ENCODE measurements at regions not wholly inside any gene's neighbourhood (a gene's known extent, or its start where the extent isn't known, plus 50 kb on each side); places are given as distances from the start of the nearest gene placed in this dataset.

DNA sequence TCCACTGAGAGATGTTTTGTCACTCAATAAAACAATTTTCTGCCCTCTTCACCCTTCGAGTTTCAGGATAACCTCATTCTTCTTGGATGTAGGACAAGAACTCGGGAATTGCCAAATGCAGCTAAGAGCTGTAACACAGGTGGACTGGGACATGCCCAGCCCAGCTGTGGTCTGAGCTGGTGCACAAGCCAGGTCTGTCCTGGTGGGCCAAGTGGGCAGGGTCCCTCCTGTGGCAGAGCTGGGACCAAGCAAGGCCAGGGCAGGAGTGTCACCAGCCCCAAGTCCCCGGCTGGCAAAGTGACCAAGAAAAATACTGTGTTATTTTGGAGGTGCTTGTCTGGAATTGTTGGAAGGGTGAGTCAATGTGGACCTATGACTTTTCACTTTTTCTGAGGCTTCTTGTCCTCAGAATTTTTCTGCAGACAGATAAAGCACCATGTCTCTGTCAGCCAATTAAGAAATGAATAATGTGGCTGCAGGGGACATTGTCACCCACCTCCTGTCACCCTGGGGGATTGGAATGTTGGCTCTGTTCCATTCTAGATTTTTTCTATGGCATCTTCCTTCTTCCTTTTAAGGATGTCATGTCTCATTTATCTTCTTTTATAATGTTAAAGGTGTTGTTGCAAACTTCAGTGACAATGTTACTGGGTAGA, 645.2 kb upstream of the EPHA6 start:
- intact Hi-C loops (cut with DNase I), result no loop called here
- DNase-seq (ENCODE audit: low spot score), result no peak

- DNase-seq (ENCODE audit: low spot score), result no peak
- intact Hi-C loops (cut with DNase I), result no loop called here
Observed at GRCh38 chr3:96172917-96173316, 641.5 kb upstream of the EPHA6 start.

- intact Hi-C loops (cut with DNase I), result no loop called here
- no peak for DNase-seq (ENCODE audit: low spot score)
Observed at GRCh38 chr3:96175500-96175899, 638.9 kb upstream of the EPHA6 start.

DNA sequence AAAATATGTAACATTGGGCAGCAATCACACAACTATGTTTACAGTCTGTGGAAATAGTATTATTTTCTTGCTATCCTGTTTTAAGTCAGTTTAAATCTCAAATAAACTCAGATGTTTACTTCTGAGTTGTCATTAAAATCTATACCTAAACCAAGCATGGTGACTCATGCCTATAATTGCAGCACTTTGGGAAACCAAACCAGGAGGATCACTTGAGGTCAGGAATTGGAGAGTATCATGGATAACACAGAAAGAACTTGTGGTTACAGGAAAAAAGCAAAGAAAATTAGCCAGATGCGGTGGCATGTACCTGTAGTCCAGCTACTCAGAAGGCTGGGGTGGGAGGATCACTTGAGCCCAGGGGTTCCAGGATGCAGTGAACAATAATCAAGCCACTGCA, 631.6 kb upstream of the EPHA6 start:
- DNase-seq (ENCODE audit: low spot score), result no peak
- intact Hi-C loops (cut with DNase I), result no loop called here

- no peak for DNase-seq (ENCODE audit: low spot score)
- intact Hi-C loops (cut with DNase I), result no loop called here
Observed at GRCh38 chr3:96183871-96184270, 630.5 kb upstream of the EPHA6 start.

GRCh38 chr3:96190024-96190616, 624.3 kb upstream of the EPHA6 start:
- intact Hi-C loops (cut with DNase I), result no loop called here
- DNase-seq (ENCODE audit: low spot score), result no peak

- intact Hi-C loops (cut with DNase I), result no loop called here
- DNase-seq (ENCODE audit: low spot score), result no peak
Observed at GRCh38 chr3:96192966-96193550, 621.3 kb upstream of the EPHA6 start.

- no peak for DNase-seq (ENCODE audit: low spot score)
- intact Hi-C loops (cut with DNase I), result no loop called here
Observed at GRCh38 chr3:96200897-96201296, 613.5 kb upstream of the EPHA6 start.

DNA sequence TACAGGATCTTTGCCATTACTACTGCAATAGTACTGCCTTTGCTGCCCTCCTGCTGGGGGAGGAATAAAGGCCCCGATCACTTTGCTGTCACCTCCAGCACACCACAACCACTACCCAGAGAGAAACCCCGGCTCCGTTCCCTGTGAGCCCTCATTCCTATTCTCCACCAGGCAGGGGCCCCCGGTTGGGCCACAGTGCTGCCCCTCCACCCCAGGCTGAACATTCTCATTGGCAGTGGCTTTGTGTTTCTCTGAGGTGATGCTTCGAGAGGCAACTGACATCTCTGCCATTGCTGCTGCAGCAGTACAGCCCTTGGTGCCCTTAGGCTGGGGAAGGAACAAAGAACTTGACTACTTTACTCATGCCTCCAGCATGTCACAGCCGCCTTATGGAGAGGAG, 612.9 kb upstream of the EPHA6 start:
- DNase-seq (ENCODE audit: low spot score), result no peak
- intact Hi-C loops (cut with DNase I), result no loop called here

DNA sequence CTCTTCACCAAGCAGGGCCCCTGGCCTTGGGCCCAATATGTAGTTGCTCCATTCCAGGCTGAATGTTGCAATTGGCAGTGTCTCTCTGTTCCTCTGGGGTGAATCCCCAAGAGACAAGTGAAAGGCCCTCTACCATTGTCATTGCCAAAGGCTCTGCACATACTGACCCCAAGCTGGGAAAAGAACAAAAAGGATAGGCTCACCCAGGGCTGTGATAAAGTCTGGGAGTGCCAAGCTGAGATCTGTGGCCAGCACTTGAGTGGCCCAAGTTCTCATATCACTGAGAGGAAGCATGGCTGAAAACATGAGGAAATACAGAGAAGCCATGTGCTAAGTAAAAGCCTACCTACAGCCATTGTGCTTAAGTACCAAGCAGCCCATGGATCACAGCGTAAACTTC, 612.2 kb upstream of the EPHA6 start:
- no peak for DNase-seq (ENCODE audit: low spot score)
- intact Hi-C loops (cut with DNase I), result no loop called here

DNA sequence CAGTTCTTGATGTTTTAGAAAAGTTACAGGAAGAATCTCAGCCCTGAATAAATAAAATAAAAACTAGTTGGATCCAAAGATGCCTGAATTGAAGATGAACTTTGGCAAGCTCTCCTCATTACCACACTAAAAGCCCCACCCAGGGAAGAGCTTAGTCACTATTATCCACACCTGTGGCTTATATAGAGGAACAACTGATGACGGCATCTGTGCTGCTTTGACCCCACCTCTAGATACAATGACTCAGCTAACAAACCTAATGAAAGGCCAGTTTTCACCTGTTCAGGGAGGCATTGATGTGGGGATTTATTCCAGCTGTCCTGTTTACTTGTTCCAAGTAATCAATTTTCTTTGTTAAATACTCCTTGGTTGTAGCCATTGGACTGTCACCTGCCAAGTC, 604.7 kb upstream of the EPHA6 start:
- no peak for DNase-seq (ENCODE audit: low spot score)
- intact Hi-C loops (cut with DNase I), result no loop called here

GRCh38 chr3:96213393-96213792, 601.0 kb upstream of the EPHA6 start:
- no peak for DNase-seq (ENCODE audit: low spot score)
- intact Hi-C loops (cut with DNase I), result no loop called here

DNA sequence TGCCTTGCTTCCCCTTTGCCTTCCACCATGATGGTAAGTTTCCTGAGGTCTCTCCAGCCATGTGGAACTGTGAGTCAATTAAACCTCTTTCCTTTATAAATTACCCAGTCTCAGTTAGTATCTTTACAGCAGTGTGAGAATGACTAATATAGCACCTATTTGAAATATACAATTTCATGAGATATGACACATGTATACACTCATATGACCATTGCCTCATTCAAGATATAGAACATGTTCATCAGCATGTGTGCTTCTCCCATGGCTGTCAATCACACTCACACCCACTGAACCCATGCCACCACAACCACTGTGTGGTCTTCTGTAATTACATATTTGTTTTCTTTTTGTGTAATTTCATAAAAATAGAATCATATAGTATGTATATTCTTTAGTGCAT, 599.5 kb upstream of the EPHA6 start:
- intact Hi-C loops (cut with DNase I), result no loop called here
- DNase-seq (ENCODE audit: low spot score), result no peak

GRCh38 chr3:96225494-96225893, 588.9 kb upstream of the EPHA6 start:
- no peak for DNase-seq (ENCODE audit: low spot score)
- intact Hi-C loops (cut with DNase I), result no loop called here

GRCh38 chr3:96233679-96234078, 580.7 kb upstream of the EPHA6 start:
- no peak for DNase-seq (ENCODE audit: low spot score)
- intact Hi-C loops (cut with DNase I), result no loop called here

- intact Hi-C loops (cut with DNase I), result no loop called here
- DNase-seq (ENCODE audit: low spot score), result no peak
Observed at GRCh38 chr3:96236522-96236921, 577.9 kb upstream of the EPHA6 start.

GRCh38 chr3:96259299-96259698, 555.1 kb upstream of the EPHA6 start:
- intact Hi-C loops (cut with DNase I), result no loop called here
- no peak for DNase-seq (ENCODE audit: low spot score)

- intact Hi-C loops (cut with DNase I), result no loop called here
- no peak for DNase-seq (ENCODE audit: low spot score)
Observed at GRCh38 chr3:96264701-96265100, 549.7 kb upstream of the EPHA6 start.

- DNase-seq (ENCODE audit: low spot score), result no peak
- intact Hi-C loops (cut with DNase I), result no loop called here
Observed at GRCh38 chr3:96266395-96267190, 547.8 kb upstream of the EPHA6 start.

GRCh38 chr3:96267577-96267976, 546.8 kb upstream of the EPHA6 start:
- intact Hi-C loops (cut with DNase I), result no loop called here
- DNase-seq (ENCODE audit: low spot score), result no peak

DNA sequence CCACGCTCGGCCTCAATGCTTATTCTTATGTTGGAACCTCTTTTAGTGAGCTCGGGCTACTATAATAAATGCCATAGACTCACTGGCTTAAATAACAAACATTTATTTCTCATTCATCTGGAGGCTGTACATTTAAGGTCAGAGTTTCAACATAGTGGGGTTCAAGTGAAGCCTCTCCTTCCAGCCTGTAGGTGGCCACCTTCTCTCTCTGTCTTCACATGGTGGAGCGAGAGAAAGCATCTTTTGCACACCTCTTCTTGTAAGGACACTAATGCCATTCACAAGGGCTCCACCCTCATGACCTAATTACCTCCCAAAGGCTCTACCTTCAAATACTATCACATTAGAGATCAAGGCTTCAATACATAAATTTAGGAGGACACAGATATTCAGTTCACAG, 520.3 kb upstream of the EPHA6 start:
- intact Hi-C loops (cut with DNase I), result no loop called here
- no peak for DNase-seq (ENCODE audit: low spot score)

Measured in posterior vena cava (tissue), 2 donors.